OCI-LY3 (cell line): ENCODE measurements at regions not wholly inside any gene's neighbourhood (a gene's known extent, or its start where the extent isn't known, plus 50 kb on each side); places are given as distances from the start of the nearest gene placed in this dataset.

Experiments
- EZH2phosphoT487 ChIP-seq: fragments of 200-600 bp; shearing (Covaris generic); IDR thresholded peaks from 2 replicates; pipeline ENCODE4 v1.6.1; 2018; ENCODE audit warnings: antibody characterized with exemption, mixed run types, low read depth
- TF ChIP-seq, protein P1 (sequence below): fragments of 200-600, 300-600 bp; sonication (generic); IDR thresholded peaks from 2 replicates; pipeline ENCODE4 v1.5.1; 2014; ENCODE audit warnings: antibody characterized with exemption, low read length, low read depth

DNA sequence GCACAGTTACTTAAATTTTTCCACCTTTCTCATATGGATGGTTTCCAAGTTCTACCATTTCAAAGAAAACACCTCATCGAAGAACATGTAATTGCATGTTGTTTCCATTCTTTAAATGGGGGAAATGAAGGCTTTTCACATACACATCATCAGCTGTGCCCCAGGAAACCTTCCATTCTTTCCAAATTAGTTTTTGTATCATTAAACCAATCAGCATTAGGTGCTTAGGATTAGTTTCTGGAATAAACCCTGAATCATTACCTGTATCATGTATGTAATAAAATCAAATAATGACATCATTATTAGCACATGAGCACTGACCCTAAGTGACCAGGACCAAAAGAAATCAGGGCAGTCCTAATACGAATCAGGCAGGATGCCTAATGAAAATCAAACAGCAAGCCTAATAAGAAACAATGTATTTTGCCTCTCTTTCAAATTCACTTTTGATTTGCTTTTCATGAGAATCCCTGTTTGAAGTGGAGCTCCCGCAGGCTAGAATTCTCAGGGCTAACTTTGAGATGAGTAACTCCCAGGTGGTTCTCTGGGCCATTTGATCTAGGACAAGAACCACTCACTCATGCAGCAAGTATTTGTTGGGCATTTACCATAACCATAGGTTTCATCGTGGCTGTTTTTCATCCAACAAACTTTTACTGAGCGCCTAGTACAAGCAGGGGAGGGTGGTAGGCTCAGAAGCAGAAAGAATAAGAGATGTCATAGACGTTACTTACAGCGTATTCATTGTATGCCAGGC is 89.2 kb downstream of the MZT1 start:
- TF ChIP-seq EZH2phosphoT487 = no peak
- TF ChIP-seq, protein P1, sequence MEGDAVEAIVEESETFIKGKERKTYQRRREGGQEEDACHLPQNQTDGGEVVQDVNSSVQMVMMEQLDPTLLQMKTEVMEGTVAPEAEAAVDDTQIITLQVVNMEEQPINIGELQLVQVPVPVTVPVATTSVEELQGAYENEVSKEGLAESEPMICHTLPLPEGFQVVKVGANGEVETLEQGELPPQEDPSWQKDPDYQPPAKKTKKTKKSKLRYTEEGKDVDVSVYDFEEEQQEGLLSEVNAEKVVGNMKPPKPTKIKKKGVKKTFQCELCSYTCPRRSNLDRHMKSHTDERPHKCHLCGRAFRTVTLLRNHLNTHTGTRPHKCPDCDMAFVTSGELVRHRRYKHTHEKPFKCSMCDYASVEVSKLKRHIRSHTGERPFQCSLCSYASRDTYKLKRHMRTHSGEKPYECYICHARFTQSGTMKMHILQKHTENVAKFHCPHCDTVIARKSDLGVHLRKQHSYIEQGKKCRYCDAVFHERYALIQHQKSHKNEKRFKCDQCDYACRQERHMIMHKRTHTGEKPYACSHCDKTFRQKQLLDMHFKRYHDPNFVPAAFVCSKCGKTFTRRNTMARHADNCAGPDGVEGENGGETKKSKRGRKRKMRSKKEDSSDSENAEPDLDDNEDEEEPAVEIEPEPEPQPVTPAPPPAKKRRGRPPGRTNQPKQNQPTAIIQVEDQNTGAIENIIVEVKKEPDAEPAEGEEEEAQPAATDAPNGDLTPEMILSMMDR = no peak
